A673 (cell line): ENCODE measurements at regions not wholly inside any gene's neighbourhood (a gene's known extent, or its start where the extent isn't known, plus 50 kb on each side); places are given as distances from the start of the nearest gene placed in this dataset.

Source experiments
- BruUV-seq: library from RNA; stranded (reverse); fragments of 400-500 nt; replicated peaks from 2 replicates; lab custom pipeline; 2021; lab: Mats Ljungman, UMichigan
- CTCF ChIA-PET: fragments of 300-600 bp; sonication (Branson Sonifier 250); formaldehyde crosslinking; loops from one replicate; lab custom pipeline; 2022; ENCODE audit warnings: antibody characterized with exemption; lab: Charles Lee
- POLR2A ChIA-PET: fragments of 300-600 bp; sonication (Branson Sonifier 250); formaldehyde crosslinking; loops from one replicate; lab custom pipeline; 2022; ENCODE audit warnings: antibody characterized with exemption; ENCODE audit not compliant: low non-redundant PET; lab: Charles Lee
- DNase-seq: peaks from one replicate; pipeline ENCODE4 v3.0.0-alpha.2; 2015; ENCODE audit warnings: low spot score
- H3K27ac ChIP-seq: fragments of 200-600 bp; sonication (generic); 2 replicates; pipeline ENCODE4 v1.5.1; 2016; ENCODE audit warnings: mixed run types, low read depth, mild to moderate bottlenecking, mixed read lengths, antibody characterized with exemption, low read length; ENCODE audit not compliant: poor library complexity, severe bottlenecking
- H3K27me3 ChIP-seq: fragments of 200-600 bp; sonication (generic); replicated peaks from 2 replicates; pipeline ENCODE4 v1.6.1; 2017; ENCODE audit warnings: mixed run types, low read depth, mild to moderate bottlenecking, mixed read lengths, antibody characterized with exemption, low read length; ENCODE audit not compliant: insufficient read depth, poor library complexity
- H3K36me3 ChIP-seq: fragments of 200-600 bp; sonication (generic); 2 replicates; pipeline ENCODE4 v1.6.1; 2016; ENCODE audit warnings: mixed run types, mild to moderate bottlenecking, mixed read lengths, antibody characterized with exemption, low read length; ENCODE audit not compliant: insufficient read depth, poor library complexity, severe bottlenecking
- H3K4me1 ChIP-seq: fragments of 200-600 bp; sonication (generic); 2 replicates; pipeline ENCODE4 v1.6.1; 2017; ENCODE audit warnings: mixed run types, mild to moderate bottlenecking, mixed read lengths, antibody characterized with exemption, low read length; ENCODE audit not compliant: insufficient read depth, poor library complexity, severe bottlenecking
- H3K4me3 ChIP-seq: fragments of 200-600 bp; sonication (generic); 2 replicates; pipeline ENCODE4 v1.5.1; 2016; ENCODE audit warnings: low read depth, mixed run types, mild to moderate bottlenecking, mixed read lengths, low read length; ENCODE audit not compliant: poor library complexity, severe bottlenecking
- H3K9me3 ChIP-seq: fragments of 200-600 bp; sonication (generic); 2 replicates; pipeline ENCODE4 v1.6.1; 2016; ENCODE audit warnings: mixed run types, low read depth, mild to moderate bottlenecking, mixed read lengths, antibody characterized with exemption, low read length; ENCODE audit not compliant: poor library complexity, severe bottlenecking
- CTCF ChIP-seq: fragments of 300-800, 200-600 bp; sonication (generic); conservative IDR thresholded peaks from 2 replicates; pipeline ENCODE4 v1.5.1; 2017; ENCODE audit warnings: low read depth, mild to moderate bottlenecking, antibody characterized with exemption, low read length, moderate library complexity, mixed read lengths
- EZH2 ChIP-seq: fragments of 200-600 bp; sonication (generic); IDR thresholded peaks from 2 replicates; pipeline ENCODE4 v1.6.1; 2017; ENCODE audit warnings: borderline replicate concordance, low read depth, mild to moderate bottlenecking, mixed read lengths, antibody characterized with exemption, low read length; ENCODE audit not compliant: poor library complexity, severe bottlenecking
- intact Hi-C: fragments of 100-400 bp; cut with micrococcal nuclease; formaldehyde crosslinking; loops from one replicate; pipeline ENCODE4 v1.10.0; 2022; ENCODE audit not compliant: unreplicated experiment

DNA sequence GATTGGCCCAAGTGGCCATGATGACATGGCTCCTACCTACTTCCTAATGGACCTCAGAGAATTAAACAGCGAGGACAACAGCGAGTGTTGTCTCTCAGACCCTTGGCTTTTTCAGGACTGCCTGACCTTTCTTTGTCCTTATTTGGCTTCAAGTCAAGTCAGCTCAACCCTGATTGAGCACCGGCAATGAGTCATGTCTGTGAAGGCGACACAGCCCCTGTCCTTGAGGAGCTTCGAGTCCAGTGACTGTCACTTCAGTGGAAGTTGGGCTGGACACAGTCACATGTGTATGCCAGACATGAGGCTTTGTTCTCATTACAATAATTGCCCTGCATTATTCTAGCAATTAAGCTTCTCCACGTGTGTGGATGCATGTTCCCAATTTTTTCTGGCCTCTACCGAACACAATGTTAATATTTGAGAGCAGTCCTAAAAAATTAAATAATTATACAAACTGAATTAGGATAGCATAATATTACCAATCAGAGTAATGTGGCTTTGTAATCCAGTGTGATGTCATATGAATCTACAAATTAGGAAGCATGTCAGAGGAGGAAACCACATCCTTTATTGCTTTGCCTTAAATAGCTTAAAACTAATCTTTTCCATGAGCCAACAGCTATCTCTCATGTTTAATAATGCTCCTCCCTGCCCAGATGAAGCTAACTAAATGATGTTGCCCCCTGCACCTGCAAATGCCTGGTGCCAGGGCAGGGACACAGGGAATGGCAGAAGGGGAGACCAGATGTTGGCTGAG lies 178.6 kb downstream of the CDH26 start:
- H3K27ac ChIP-seq, result no peak overlapping the region
- POLR2A ChIA-PET, result no interaction called here
- no TSS peak for BruUV-seq

GRCh38 chr20:60137657-60138245 lies 179.5 kb downstream of the CDH26 start:
- peak; percentile 73 for TF ChIP-seq CTCF
- TF ChIP-seq EZH2, result no peak
- CTCF ChIA-PET, result interaction anchor here (0.8 to 1.5 kb wide), 4 partner anchors 68 to 80 kb away, joined by 3 to 7 read pairs (median 4); no protein-coding TSS in a partner anchor
- H3K27ac ChIP-seq, result peak overlapping the region; percentile 38
- H3K4me3 ChIP-seq, result peak overlapping the region; percentile 57
- H3K4me1 ChIP-seq, result peaks cover 9% of the 10 kb centered on the region
- no peaks in the 10 kb centered on the region for H3K36me3 ChIP-seq
- intact Hi-C loops, result loop anchor here (2.0 kb wide), 1 partner anchor 81 kb away; no protein-coding TSS in a partner anchor
- H3K9me3 ChIP-seq, result no peaks in the 10 kb centered on the region
- POLR2A ChIA-PET, result interaction anchor here (0.6 kb wide), 1 partner anchor 292 kb away, joined by 3 read pairs; no protein-coding TSS in a partner anchor
- no peaks in the 10 kb centered on the region for H3K27me3 ChIP-seq
- no TSS peak for BruUV-seq
- DNase-seq, result peak; percentile 80

More for the DNA sequence above, 178.6 kb downstream of the CDH26 start:
- peaks cover 9% of the 10 kb centered on the region for H3K4me1 ChIP-seq
- no peaks in the 10 kb centered on the region for H3K36me3 ChIP-seq
- no peak for TF ChIP-seq EZH2
- no peak for TF ChIP-seq CTCF
- CTCF ChIA-PET, result interaction anchor here (1.5 kb wide), 1 partner anchor 79 kb away, joined by 7 read pairs; no protein-coding TSS in a partner anchor
- intact Hi-C loops, result loop anchor here (2.0 kb wide), 1 partner anchor 80 kb away; no protein-coding TSS in a partner anchor
- no peak overlapping the region for H3K4me3 ChIP-seq
- DNase-seq, result no peak
- H3K9me3 ChIP-seq, result no peaks in the 10 kb centered on the region
- no peaks in the 10 kb centered on the region for H3K27me3 ChIP-seq

- intact Hi-C loops, result no loop called here
- no peak for TF ChIP-seq EZH2
- BruUV-seq, result no TSS peak
- H3K27ac ChIP-seq, result peak overlapping the region; percentile 38
- H3K27me3 ChIP-seq, result no peaks in the 10 kb centered on the region
- ChIA-PET POLR2A (no interaction called here), CTCF (interaction anchor here (0.8 to 1.2 kb wide), 3 partner anchors 68 to 72 kb away, joined by 3 to 4 read pairs (median 3); no protein-coding TSS in a partner anchor)
- H3K9me3 ChIP-seq, result no peaks in the 10 kb centered on the region
- DNase-seq, result peak; percentile 85
- no peaks in the 10 kb centered on the region for H3K36me3 ChIP-seq
- H3K4me1 ChIP-seq, result peaks cover 4% of the 10 kb centered on the region
- peak overlapping the region; percentile 57 for H3K4me3 ChIP-seq
Measured at GRCh38 chr20:60138256-60139220, 180.3 kb downstream of the CDH26 start.
